ENCODE measurements at regions not wholly inside any gene's neighbourhood (a gene's known extent, or its start where the extent isn't known, plus 50 kb on each side); places are given as distances from the start of the nearest gene placed in this dataset.

DNA sequence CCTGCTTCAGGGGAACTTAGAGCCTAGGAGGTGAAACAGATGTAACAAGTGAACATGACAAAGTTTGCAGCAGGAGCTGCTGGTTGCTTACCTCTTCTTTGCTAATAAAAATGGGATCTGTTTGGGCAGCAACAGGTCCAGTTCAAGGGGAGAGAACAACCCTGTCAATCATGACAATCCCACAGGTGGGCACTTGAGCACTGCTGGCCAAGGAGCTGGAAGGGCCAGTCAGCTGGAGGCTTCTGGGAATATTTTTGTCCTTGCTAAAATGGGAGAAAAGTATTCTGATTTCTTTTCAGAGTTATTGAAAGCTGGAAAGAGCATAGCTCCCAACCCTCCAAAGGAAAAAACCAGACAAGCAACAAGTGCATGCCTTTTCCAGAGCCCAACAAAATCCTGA lies 477.7 kb upstream of the SULF2 start:
- Histone ChIP-seq H3K4me3 (no peak overlapping the region), H3K4me1 (no peaks in the 10 kb centered on the region), H3K27ac (no peak overlapping the region), H3K27me3 (peaks cover 0 to 30% (median 0%) of the 10 kb centered on the region in 4 donors), H3K36me3 (no peaks in the 10 kb centered on the region), H3K9me3 (no peaks in the 10 kb centered on the region)
- TF ChIP-seq POLR2A (IDR thresholded peaks at IDR 0.05), result no peak
- TF ChIP-seq, protein P1, sequence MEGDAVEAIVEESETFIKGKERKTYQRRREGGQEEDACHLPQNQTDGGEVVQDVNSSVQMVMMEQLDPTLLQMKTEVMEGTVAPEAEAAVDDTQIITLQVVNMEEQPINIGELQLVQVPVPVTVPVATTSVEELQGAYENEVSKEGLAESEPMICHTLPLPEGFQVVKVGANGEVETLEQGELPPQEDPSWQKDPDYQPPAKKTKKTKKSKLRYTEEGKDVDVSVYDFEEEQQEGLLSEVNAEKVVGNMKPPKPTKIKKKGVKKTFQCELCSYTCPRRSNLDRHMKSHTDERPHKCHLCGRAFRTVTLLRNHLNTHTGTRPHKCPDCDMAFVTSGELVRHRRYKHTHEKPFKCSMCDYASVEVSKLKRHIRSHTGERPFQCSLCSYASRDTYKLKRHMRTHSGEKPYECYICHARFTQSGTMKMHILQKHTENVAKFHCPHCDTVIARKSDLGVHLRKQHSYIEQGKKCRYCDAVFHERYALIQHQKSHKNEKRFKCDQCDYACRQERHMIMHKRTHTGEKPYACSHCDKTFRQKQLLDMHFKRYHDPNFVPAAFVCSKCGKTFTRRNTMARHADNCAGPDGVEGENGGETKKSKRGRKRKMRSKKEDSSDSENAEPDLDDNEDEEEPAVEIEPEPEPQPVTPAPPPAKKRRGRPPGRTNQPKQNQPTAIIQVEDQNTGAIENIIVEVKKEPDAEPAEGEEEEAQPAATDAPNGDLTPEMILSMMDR (IDR thresholded peaks at IDR 0.05), result no peak
- intact Hi-C loops (cut with DNase I), result no loop called here
- no peak for DNase-seq

DNA sequence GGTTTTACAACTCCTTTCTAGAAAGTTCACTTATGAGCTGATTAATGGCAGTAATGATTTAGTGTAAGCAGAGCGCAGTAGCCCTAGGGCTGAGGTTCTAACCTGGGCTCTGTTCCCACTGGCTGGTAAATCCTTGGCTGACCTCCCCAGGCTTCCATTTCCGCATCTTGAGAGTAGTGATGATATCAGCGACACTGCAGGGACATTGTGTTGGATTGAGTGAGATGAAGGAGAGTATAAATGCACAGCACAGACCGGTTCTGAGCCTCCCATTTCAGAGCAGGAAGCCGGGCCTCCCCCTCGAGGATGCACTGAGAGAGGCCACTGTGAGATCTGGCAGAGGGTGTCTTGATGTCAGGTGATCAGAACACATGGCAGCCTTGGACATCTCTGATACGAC lies 477.2 kb upstream of the SULF2 start:
- Histone ChIP-seq H3K27me3 (peaks cover 0 to 31% (median 0%) of the 10 kb centered on the region in 4 donors), H3K9me3 (no peaks in the 10 kb centered on the region), H3K4me1 (no peaks in the 10 kb centered on the region), H3K27ac (no peak overlapping the region), H3K36me3 (no peaks in the 10 kb centered on the region), H3K4me3 (no peak overlapping the region)
- WGBS, 2 donors, result 46 to 64% methylated on average over 6 to 7 of the region's 7 CpGs
- DNase-seq, result no peak
- intact Hi-C loops (cut with DNase I), result no loop called here
- no peak for TF ChIP-seq POLR2A (IDR thresholded peaks at IDR 0.05)
- TF ChIP-seq, protein P1 (IDR thresholded peaks at IDR 0.05), result no peak

DNA sequence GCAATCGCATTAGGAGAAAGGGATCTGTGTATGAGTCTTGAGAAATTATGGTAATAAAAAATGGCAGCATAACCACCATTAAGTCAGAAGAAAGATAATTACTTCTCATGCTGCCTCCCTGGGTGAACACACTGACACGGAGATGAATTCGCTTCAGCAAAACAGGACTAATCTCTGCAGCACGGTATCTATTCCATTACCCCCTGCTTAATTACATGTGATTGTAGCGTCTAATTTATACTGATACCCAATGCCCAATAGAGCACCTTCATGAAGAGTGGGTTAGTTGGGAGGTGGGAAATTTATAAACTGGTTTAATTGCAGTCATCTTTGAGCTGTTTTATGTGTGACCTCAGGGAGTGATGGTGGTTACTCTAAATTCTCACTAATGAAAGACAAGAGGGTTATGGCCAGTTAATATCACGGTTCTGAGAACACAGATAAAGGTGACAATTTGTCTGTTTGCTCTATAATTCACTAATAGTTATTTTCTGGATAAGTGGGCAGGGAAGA lies 476.2 kb upstream of the SULF2 start:
- peaks cover 0 to 33% (median 0%) of the 10 kb centered on the region in 4 donors for H3K27me3 ChIP-seq
- H3K4me1 ChIP-seq, result no peaks in the 10 kb centered on the region
- WGBS, 2 donors, result 86 to 92% methylated on average over 6 of the region's 6 CpGs
- no peak overlapping the region for H3K27ac ChIP-seq
- intact Hi-C loops (cut with DNase I), result no loop called here
- TF ChIP-seq, protein P1 (IDR thresholded peaks at IDR 0.05), result no peak
- TF ChIP-seq POLR2A (IDR thresholded peaks at IDR 0.05), result no peak
- H3K36me3 ChIP-seq, result no peaks in the 10 kb centered on the region
- no peak overlapping the region for H3K4me3 ChIP-seq
- H3K9me3 ChIP-seq, result no peaks in the 10 kb centered on the region
- DNase-seq, result no peak

DNA sequence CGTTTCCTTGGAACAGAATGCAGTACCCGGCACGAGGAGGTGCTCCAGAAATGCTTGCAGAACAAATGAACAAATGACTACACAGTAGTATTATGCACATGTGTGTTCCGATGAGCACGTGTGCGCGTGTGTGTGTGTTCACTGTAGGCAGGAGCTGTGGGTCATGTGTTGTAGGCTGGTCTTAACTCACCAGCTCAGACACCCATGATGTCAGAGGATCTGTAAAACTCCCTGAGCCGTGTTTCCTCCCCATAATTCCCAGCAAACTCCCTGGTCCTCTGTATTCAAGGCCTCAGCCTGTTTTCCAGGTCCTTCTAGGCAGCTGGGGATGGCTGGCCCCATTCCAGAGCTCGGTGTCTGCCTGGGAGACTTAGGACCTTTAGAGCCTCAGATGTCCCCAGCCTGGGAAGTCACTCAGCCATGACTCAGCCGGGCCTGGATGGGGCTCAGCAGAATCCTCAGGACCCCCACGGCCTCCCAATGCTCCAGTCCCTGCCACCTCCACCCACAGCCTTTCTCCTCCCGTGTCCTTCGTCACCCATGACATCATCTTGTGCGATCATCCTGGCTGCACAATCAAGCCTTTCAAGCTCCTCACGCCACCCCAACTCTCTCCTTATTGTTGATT lies 475.0 kb upstream of the SULF2 start:
- intact Hi-C loops (cut with DNase I), result no loop called here
- H3K4me3 ChIP-seq, result no peak overlapping the region
- TF ChIP-seq, protein P1 (IDR thresholded peaks at IDR 0.05), result no peak
- no peak for TF ChIP-seq POLR2A (IDR thresholded peaks at IDR 0.05)
- peaks cover 0 to 33% (median 0%) of the 10 kb centered on the region in 4 donors for H3K27me3 ChIP-seq
- no peak overlapping the region for H3K27ac ChIP-seq
- DNase-seq, result no peak
- H3K36me3 ChIP-seq, result no peaks in the 10 kb centered on the region
- H3K9me3 ChIP-seq, result no peaks in the 10 kb centered on the region
- H3K4me1 ChIP-seq, result no peaks in the 10 kb centered on the region
- 76 to 82% methylated on average over 14 to 15 of the region's 15 CpGs for WGBS, 2 donors

DNA sequence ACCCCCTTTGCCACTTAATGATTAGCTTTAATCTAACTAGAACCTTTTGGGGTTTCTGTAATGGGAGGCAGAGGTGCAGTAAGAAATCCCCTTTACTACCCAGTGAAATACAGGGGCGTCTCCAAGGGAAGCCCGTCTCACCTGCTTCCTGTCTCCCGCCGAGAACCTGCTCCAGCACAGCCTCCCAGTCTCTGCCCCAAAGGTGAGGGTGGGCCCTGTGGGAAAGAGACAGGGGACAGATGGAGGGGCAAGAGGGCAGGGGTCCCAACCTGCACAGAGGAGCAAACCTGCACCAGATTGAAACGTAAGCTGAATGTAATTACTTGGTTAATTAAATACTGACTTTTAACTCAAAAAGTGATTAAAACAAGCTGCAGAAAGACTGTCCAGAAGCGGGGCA lies 474.2 kb upstream of the SULF2 start:
- no peak overlapping the region for H3K27ac ChIP-seq
- intact Hi-C loops (cut with DNase I), result no loop called here
- H3K4me3 ChIP-seq, result no peak overlapping the region
- TF ChIP-seq POLR2A (IDR thresholded peaks at IDR 0.05), result no peak
- H3K27me3 ChIP-seq, result peaks cover 0 to 33% (median 0%) of the 10 kb centered on the region in 4 donors
- no peaks in the 10 kb centered on the region for H3K9me3 ChIP-seq
- no peaks in the 10 kb centered on the region for H3K4me1 ChIP-seq
- WGBS, 2 donors, result 71% methylated on average over 2 of the region's 6 CpGs
- DNase-seq, result no peak
- H3K36me3 ChIP-seq, result no peaks in the 10 kb centered on the region

DNA sequence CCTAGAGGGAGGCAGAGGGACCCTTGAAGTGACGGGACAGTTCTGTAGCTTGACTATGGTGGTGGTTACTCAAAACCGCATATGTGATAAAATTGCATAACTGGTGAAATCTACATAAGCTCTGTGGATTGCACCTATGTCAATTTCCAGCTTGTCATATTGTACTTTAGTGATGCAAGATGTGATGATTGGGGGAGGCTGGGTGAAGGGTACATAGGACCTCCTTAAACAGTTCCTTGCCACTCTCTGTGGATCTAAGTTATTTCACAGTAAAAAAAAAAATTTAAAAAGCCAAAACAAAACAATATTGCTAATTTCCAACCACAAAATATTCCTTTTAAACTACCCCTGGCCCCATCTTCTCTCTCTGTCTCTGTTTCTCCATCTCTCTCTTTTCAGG lies 472.6 kb upstream of the SULF2 start:
- TF ChIP-seq POLR2A (IDR thresholded peaks at IDR 0.05), result no peak
- TF ChIP-seq, protein P1 (IDR thresholded peaks at IDR 0.05), result no peak
- DNase-seq, result no peak
- Histone ChIP-seq H3K36me3 (no peaks in the 10 kb centered on the region), H3K27me3 (peaks cover 0 to 19% (median 0%) of the 10 kb centered on the region in 4 donors), H3K4me3 (no peak overlapping the region), H3K9me3 (no peaks in the 10 kb centered on the region), H3K27ac (no peak overlapping the region), H3K4me1 (no peaks in the 10 kb centered on the region)
- WGBS, 2 donors, result 88% methylated on average over 2 of the region's 2 CpGs
- intact Hi-C loops (cut with DNase I), result no loop called here

All from esophagus squamous epithelium (tissue), 5 donors.